GM21717 (cell line): ENCODE measurements at regions not wholly inside any gene's neighbourhood (a gene's known extent, or its start where the extent isn't known, plus 50 kb on each side); places are given as distances from the start of the nearest gene placed in this dataset.

Source experiments
- ATAC-seq: cut with Tn5 transposase; IDR thresholded peaks from one replicate; pipeline ENCODE4 v1.9.1; 2021; ENCODE audit warnings: mild to moderate bottlenecking, moderate library complexity; ENCODE audit not compliant: unreplicated experiment

DNA sequence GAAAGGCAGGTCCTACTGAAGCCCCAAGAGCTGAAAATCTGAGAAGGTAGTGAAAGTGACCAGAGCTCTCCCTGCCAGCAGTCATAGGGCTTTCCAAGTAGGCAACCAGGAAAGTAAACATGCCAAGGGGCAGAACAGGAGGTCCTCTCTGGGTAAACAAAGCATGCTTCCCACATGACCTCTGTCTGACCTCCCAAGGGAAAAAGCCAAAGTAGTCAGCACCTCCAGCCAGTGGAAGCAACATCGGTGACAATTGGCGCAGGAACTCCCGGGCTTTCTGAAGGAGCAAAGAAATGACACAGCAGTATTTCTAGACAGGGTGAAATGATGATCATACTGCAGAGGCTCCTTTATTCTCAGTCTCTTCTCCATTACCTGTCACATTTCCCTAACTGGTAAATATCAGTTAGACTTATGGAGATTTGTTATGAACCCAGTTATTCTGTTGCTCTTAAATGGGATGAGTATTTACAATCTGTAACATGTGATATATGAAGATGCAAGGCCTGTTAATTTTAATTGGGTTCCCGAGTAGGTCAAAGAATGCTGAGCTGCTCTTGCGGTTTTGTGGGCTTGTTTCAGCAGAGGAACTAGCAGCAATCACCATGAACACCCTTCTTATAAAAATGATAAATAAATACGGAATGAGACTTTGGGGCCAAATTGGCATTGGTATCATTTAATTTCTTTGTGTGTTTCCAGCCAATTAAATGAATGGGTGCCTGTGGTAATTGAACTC lies 321.0 kb downstream of the RND3 start:
- no peak for ATAC-seq

DNA sequence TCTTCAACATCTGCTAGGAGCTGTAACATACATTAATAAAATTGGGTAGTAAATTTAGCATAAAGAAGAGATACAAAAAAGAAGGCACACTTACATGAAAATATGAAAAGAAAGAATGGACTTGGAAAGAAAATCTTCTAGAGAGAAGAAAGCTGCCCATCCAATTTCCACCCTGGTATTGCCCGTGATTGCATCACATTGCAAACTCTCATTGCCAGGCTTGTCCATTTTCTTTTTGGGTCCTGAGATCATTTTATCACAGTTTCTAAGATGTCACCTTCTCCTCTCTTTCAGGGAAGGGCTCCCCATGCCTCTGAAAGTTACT lies 321.5 kb downstream of the RND3 start:
- no peak for ATAC-seq

DNA sequence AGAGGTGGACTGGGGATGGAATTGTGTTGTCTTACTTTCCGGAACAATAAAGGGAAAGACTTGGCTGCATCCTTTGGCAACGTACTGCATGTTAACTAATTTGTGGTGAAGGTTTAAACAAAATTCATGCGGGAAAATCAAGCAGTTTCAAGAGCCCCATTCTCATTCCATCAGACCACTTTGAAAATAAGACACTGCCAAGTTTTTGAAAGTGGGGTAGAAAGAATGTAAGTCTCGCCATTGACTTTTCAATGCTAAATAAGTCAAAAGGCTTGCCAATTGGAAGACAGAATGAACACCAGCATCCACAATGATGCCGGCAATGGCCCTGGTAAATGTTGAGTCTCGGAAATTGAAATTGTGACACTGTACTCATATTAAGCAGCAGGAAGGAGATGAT lies 322.0 kb downstream of the RND3 start:
- ATAC-seq: no peak

DNA sequence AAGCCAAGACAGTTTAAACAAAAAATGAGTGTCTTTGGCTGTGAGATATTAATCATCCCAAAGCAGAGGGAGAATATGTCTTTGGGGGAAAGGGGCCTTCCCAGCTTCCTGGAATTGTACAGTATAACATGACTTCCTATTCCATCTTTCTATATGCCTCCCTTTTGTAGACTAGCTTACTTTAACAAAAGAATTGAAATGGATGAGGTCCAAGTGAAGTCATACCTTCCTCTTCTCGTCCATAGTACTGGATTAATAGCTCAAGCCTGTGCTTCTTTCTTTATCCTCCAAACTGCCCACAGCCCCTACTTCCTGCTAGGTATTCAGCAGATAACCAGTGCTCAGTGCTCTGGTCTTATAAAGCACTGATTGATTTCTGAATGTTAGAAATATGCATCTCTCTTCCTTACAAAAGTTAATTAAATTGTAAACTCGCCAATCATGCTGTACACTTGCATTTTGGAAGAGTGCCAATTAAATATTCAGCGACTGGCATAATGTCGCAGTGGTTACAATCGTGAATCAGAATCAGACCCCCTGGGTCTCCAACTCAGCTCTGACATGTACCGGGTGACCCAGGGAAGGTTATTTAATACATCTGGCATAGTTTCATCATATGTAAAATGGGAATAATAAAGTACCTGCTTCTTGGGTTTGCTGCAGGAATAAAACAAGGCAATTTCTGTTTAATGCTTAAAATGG lies 325.1 kb downstream of the RND3 start:
- no peak for ATAC-seq

DNA sequence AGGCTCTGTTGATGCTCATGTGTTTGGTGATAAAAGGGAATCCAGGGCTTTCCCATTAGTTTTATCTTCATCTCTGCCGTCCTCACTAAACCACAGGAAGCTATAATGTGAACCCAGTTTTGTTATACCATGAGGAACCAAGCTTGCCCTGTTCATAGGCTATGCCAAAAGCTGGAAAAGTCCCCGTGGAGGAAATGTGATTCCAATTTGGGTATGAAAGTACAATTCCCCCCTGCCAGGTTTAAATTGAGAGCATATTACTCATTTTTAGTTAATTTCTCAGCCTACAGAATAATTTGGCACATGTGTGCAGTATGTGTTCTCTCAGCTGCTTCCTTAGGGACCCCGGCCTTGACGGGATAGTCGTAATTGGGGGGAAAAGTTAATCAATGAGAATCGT lies 327.4 kb downstream of the RND3 start:
- no peak for ATAC-seq

DNA sequence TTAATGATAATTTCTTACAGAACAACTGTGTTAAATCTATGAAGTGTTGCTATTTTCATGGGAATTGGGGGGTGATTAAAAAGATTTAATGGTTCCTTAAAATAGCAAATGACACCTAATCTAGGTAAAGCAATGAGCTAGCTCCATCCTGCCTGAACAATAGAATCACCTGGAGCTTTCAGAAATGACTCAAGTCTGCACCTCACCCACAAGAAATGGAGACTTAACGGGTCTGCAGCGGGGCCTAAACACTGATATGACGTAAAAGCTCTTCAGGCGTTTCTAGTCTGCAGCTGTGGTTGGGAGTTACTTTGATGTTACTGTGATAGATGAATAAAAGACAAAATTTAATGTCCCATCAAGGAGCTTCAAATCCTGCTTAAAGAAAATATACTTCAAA lies 328.2 kb downstream of the RND3 start:
- no peak for ATAC-seq

DNA sequence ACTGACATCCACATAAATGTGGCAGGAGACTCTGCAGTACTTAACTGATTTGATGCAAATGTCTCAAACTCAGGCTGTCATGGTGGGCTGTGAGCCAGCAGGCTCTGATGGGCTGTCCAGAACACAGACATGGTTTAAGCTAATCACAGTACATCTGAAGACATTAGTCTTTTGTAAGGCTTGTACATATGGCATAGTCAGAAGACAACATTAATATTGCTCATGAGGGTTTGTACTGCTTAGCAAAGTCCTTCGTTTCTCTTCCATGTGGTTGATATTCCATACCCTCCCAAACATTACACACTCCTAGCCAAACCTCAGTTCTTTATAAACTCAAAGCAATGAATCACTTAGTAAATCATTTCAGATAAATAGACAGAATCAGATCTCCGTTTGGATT lies 330.6 kb downstream of the RND3 start:
- ATAC-seq: no peak

DNA sequence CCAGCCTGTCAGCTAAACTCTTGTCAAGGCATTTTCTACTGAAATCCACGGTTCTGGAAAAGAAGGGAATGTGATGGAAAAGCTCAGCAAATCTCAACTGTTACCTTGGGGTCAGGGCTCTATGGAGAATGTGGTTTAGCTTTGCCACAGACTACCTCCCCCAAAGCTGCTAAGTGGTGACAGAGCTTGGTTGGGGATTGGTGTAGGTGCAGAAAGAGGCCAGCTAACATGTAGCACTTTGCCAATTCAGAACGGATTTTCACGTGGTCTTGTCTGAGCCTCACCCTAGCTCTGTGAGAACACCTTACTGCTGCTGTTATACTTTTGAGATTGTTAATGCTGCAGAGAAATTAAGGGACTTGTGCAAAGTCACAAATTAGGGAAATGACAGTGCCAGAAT lies 331.1 kb downstream of the RND3 start:
- ATAC-seq: no peak

DNA sequence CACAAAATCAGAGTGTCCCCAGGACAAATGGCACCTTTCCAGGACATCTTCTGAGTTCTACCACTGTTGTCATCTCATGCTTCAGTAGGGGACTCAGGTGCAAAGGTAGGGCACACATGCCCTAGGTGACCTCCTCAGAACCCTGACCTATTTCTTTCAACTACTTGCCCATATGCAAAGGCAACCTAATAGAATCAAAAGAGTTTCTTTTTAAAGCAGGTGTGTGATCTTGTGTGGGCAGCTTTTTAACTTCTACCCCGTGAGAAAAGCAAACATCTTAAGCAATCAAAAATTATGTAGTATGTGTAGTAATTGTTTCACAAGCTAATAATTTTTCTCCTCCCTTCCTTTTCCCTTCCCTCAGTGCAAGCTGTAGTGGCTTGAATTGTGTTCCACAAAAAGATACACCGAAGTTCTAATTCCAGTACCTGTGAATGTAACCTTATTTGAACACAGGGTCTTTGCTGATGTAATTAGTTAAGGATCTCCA lies 333.1 kb downstream of the RND3 start:
- no peak for ATAC-seq

DNA sequence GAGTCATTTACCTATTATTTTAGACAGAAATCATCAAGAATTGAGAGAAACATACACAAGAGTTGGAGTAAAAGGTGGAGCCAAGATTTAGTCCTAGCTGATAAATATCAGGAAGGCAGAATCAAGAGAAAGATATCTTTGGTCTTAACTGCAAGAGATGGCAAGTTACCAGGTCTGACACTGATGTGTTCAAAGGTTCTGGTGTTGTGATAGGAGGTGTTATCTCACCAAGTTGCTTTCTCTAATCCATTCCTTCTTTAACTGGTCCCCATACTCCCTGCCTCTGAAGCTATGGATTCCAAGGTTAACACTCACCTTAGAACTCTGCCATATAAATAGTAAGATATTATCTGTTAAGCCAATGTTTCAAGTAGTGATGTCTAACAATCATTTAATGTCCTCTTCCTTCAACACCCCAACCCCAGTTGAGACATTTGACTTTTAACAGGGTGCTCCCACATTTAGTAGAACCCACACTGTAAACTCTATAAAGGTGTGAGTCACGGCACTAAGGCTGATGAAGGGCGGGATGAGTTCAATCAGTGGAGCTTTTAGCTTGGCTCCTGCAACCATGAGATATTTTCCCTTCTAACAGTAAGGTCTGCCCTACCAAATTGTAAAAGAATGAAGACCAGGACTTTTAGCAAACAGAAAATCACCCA lies 333.7 kb downstream of the RND3 start:
- ATAC-seq: no peak

DNA sequence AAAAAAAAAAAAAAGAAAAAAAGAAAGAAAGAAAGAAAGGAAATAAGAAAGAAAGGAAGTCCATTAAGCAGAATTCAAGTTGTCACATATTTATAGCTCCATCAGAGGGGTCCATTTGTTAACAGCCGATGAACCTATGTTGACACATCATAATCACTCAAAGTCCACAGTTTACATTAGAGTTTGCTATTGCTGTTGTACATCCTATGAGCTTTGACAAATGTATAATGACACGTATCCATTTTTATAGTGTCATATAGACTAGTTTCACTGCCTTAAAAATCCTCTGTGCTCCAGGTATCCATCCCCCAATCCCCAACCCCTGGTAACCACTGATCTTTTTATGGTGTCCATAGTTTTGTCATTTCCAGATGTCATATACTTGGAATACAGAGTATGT lies 335.2 kb downstream of the RND3 start:
- ATAC-seq: no peak

DNA sequence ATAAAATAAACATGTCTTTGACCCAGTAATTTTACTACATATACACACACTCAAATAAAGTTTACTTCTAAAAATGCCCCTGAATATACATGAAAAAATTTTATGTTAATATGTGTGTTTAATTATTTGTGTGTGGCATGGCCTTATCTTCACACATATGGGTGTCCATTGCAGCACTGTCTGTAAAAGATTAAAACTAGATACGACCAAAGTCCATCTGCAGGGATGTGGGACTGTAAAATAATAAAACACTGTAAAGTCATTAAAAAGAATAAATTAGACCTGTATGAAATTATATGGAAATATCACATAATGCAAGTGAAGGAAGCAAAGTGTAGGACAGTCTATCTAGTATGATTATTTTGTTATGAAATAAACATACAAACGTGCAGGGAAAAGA lies 337.3 kb downstream of the RND3 start:
- ATAC-seq: no peak

DNA sequence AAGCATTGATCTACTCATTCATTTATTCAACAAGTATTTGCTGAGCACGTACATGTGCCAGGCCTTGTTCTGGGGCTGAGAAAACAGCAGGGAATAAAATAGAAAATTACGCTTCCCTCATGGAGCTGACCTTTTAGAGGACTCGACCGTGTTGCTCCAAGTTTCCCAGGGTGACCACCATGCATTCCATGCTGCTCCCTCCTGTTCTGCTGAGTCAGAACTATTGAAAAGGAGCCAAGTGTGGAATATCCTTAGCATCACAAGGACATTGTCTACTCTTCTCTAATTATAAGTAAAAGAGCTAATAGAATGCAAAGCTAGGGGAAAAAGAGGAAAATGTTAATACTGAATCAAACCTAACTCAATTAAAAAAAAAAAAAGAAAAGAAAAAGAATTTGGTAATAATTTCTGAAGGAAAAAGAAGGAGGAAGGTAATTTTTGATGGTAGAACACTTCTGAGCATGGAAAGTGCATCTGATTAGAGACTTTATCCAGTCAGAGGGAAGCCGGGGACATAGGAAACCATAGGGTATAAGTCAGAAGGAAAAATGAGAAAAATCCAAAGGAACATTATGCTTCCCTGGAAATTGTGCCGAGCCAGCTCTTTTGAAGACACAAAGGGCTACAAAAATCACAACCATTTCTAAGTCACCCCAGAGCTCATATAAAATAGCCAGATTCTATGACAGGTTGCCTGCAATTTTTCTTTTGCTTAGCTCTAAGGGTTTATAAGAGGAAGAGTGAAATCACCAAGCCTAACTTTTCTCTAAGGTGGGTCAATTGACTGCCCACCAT lies 339.4 kb downstream of the RND3 start:
- ATAC-seq: no peak

DNA sequence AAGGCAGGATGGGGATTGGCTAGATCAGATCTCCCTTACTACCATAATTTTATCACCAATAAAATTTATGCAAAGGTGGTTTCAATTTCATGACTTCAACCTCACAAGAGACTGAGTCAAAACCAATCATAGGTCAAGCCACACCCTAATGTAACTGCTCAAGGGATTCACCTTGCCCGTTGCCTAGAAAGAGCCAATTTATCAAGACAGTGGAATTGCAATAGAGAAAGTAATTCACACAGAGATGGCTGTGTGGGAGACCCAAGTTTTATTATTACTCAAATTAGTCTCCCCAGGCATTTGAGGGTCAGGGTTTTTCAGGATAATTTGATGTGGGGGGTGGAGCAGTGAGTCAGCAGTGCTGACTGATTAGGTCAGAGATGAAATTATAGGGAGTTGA lies 340.6 kb downstream of the RND3 start:
- ATAC-seq: no peak

DNA sequence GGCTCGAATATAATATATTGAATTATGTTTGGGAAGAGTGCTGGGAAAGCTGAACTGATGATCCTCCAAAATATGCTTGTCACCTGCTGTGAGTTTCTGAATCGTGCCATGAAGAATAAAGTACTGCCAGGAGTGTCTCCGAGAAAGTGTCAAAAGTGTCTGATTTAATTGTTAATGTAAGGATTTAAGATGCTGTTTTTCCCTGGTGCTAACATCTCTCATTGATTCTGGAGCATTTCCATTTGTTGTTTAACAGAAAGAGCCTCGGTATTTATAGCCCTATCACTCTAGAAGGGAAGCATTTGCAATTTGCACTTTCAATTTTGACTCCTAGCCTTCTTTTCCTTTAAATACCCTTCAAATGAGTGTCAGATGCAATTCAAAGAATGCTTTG lies 342.2 kb downstream of the RND3 start:
- ATAC-seq: no peak

DNA sequence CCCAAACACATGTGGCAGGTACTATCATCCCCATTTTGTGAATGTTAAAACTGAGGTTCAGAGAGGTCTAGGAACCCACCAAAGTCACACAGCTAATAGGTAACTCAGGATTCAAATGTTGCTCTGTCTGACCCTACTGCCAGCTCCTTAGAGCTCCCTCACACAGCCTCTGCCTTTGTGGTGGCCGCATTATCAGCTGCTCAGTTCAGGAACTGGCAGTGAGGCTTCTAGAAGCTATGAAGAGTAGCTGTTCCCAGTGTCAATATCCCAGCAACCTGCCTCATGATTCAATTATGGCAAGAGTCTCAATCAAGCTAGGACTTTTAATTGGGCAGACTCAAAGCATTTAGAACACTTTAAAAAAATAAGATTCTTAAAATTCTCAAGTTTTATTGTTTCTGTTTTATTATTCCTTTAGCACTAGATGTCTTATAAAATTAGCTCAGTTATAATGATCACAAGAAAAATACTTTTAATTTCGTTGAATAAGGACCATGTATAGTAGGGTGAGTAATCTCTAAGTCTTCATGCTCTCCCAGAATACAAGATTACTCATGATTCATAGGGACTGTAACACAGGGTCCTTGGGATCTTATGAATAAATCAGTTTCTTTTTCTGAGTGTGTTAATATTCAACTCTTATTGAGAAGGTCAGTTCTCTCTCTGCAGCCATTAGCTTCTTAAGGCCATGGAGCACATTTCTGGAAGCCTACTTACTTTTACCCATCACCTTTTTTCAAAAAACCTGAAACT lies 342.7 kb downstream of the RND3 start:
- no peak for ATAC-seq

DNA sequence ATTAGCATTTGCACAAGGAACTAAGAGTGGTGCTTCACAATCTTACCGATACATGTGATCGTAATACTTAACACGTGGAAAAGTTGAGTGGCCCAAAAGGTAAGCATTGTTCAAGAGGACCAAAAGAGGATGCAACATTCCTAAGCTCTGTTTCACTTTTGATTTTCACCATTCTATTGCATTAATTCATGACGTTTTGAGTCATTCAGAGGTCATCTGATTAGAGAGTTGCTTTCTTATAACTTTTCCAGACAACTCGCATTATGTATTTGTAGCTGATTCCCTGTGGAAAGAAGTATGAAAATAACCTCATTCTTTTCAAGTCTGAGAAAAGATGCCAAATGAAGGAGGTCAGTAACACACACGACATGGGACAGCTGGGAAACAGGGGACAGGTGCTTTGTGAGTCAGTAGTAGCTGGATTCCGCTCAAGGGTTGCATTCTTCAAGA lies 344.4 kb downstream of the RND3 start:
- ATAC-seq: no peak

DNA sequence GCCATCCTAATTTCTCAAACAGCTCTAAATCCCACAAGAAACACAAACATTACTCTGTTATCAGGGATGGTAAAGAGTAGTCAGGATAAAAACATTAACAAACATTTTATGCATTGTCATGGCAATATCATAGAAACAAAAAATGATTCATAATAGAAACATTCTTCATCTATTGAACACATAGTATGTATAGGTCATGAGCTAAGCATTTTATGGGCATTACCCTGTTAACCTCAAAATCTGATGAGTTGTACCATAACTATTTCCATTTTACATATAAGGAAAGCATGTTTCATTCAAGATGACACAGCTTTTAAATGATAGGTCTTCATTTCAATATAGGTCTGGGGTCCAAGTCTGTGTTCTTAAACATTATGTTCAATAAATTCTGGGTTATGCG lies 344.9 kb downstream of the RND3 start:
- ATAC-seq: no peak

DNA sequence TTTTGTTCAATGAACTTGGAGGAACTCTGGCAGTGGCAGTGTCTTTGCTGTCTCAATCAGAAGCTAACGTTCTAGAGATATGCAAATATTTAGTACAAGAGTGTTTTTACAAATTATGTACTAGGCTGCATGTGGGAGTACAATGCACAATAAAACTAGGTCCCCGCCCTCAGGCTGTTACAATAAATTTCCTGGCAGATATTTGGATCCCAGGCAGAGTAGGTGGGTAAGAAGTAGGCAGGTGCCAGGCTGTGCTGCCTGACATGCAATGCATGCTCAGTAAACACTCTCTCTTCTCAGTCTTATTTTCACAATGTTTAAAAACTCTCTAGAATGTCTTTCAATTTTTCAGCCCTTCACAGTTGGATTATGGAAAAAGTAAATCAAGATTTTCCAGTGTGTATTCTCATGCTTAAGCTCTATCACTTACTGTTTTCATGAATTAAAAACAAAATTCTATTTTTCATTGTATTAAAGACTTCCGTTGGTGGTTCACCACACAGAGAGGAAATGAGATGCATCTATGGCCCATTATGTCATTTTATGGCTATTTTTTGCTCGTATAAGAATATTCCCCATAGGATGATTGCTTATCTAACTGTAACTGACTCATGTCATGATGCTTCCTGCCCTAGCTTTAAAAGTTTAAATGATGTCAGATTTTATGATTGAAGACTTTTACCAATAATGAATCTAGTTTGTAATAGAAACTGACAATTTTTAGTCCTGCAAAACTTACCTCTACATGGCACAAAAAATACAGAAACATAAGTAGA lies 346.1 kb downstream of the RND3 start:
- no peak for ATAC-seq

DNA sequence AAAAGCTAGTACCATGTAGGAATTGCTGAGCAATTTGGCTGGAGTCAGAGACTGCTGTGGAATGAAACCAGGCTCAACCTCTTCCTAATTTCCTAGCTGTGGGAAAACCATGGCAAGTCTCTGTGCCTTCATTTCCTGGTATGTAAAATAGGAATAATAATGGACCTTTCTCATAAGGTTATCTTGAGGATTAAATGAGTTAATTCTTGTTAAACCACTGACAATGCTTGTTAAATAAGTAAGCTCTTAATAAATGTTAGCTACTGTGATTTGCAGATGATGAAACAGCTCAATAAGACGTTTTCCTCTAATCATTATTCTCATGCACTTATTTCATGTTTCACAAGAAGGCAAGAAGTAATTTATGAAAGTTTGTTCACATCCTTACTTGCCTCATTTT lies 346.7 kb downstream of the RND3 start:
- no peak for ATAC-seq
